Peyer's patch (tissue), 4 donors: ENCODE measurements at regions not wholly inside any gene's neighbourhood (a gene's known extent, or its start where the extent isn't known, plus 50 kb on each side); places are given as distances from the start of the nearest gene placed in this dataset.

Source experiments
- DNase-seq, 3 donors: peaks; one replicate each; pipeline ENCODE4 v3.0.0-alpha.2; 2017 to 2019
- H3K27ac ChIP-seq, 4 donors: fragments of 200-600 bp; sonication (generic); one replicate each; pipeline ENCODE4 v1.5.1; 2016 to 2019
- H3K27me3 ChIP-seq, 2 donors: fragments of 200-600 bp; sonication (generic); one replicate each; pipeline ENCODE4 v1.5.1; 2019
- H3K36me3 ChIP-seq, 3 donors: fragments of 200-600 bp; sonication (generic); one replicate each; pipeline ENCODE4 v1.5.1; 2016 to 2019
- H3K4me1 ChIP-seq, 4 donors: fragments of 200-600 bp; sonication (generic); one replicate each; pipeline ENCODE4 v1.5.1; 2016 to 2019
- H3K4me3 ChIP-seq, 4 donors: fragments of 200-600 bp; sonication (generic); 1 replicate in 3 of 4; 2 replicates in 1 of 4; pipeline ENCODE4 v1.5.1; 2016 to 2019; ENCODE audit warnings: mild to moderate bottlenecking in 1 of 4
- H3K9me3 ChIP-seq, 4 donors: fragments of 200-600 bp; sonication (generic); one replicate each; pipeline ENCODE4 v1.5.1; 2016 to 2019; ENCODE audit warnings: mild to moderate bottlenecking in 1 of 4
- POLR2A ChIP-seq, 2 donors: fragments of 450-650 bp; IDR thresholded peaks; one replicate each; pipeline ENCODE4 v1.5.1; 2017; ENCODE audit warnings: antibody characterized with exemption in 2 of 2, mild to moderate bottlenecking in 2 of 2, moderate library complexity in 2 of 2
- TF ChIP-seq, protein P1 (sequence below), 6 experiments: fragments of 450-650 bp in 4 of 6; fragments of 200-600 bp in 2 of 6; sonication (generic) in 1 of 6; IDR thresholded peaks; one replicate each; pipeline ENCODE4 v1.5.1; 2017 to 2019; ENCODE audit warnings: antibody characterized with exemption in 6 of 6, mild to moderate bottlenecking in 3 of 6, moderate library complexity in 1 of 6

GRCh38 chr3:145175626-145176025, 985.4 kb downstream of the PLOD2 start:
- DNase-seq: no peak
- Histone ChIP-seq H3K27me3 (no peaks in the 10 kb centered on the region), H3K4me3 (no peak overlapping the region), H3K36me3 (no peaks in the 10 kb centered on the region), H3K4me1 (no peaks in the 10 kb centered on the region), H3K9me3 (no peaks in the 10 kb centered on the region), H3K27ac (no peak overlapping the region)
- TF ChIP-seq, protein P1, sequence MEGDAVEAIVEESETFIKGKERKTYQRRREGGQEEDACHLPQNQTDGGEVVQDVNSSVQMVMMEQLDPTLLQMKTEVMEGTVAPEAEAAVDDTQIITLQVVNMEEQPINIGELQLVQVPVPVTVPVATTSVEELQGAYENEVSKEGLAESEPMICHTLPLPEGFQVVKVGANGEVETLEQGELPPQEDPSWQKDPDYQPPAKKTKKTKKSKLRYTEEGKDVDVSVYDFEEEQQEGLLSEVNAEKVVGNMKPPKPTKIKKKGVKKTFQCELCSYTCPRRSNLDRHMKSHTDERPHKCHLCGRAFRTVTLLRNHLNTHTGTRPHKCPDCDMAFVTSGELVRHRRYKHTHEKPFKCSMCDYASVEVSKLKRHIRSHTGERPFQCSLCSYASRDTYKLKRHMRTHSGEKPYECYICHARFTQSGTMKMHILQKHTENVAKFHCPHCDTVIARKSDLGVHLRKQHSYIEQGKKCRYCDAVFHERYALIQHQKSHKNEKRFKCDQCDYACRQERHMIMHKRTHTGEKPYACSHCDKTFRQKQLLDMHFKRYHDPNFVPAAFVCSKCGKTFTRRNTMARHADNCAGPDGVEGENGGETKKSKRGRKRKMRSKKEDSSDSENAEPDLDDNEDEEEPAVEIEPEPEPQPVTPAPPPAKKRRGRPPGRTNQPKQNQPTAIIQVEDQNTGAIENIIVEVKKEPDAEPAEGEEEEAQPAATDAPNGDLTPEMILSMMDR (IDR thresholded peaks at IDR 0.05): no peak
- no peak for TF ChIP-seq POLR2A (IDR thresholded peaks at IDR 0.05)

GRCh38 chr3:145176907-145177306, 984.1 kb downstream of the PLOD2 start:
- H3K4me3 ChIP-seq: no peak overlapping the region
- no peaks in the 10 kb centered on the region for H3K9me3 ChIP-seq
- no peaks in the 10 kb centered on the region for H3K27me3 ChIP-seq
- H3K36me3 ChIP-seq: no peaks in the 10 kb centered on the region
- TF ChIP-seq, protein P1 (IDR thresholded peaks at IDR 0.05): no peak
- no peak for TF ChIP-seq POLR2A (IDR thresholded peaks at IDR 0.05)
- H3K27ac ChIP-seq: no peak overlapping the region
- no peak for DNase-seq
- H3K4me1 ChIP-seq: no peaks in the 10 kb centered on the region

DNA sequence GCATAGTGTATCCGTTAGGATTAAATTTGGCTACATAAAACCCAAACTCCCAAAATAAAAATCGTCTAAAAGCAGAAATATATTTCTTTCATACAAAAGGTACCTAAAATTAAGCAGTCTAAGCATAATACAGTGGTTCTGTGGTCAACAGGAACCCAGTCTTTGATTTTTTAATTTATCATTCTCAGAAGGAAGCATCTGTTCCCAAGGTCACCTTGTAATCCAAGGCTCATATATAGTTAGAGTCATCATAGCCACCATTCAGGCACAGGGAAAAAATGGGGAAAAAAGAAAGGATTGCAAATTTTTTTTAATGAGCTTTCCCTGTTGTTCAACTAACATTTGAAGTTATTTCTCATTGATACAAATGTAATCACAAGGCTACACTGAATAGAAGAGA, 983.2 kb downstream of the PLOD2 start:
- Histone ChIP-seq H3K36me3 (no peaks in the 10 kb centered on the region), H3K4me1 (no peaks in the 10 kb centered on the region), H3K4me3 (no peak overlapping the region), H3K27ac (no peak overlapping the region), H3K27me3 (no peaks in the 10 kb centered on the region), H3K9me3 (no peaks in the 10 kb centered on the region)
- DNase-seq: no peak
- TF ChIP-seq, protein P1 (IDR thresholded peaks at IDR 0.05): no peak
- TF ChIP-seq POLR2A (IDR thresholded peaks at IDR 0.05): no peak

GRCh38 chr3:145182196-145182911, 978.6 kb downstream of the PLOD2 start:
- no peak overlapping the region for H3K27ac ChIP-seq
- H3K4me1 ChIP-seq: no peaks in the 10 kb centered on the region
- peak overlapping the region in 1 of 4 donors; percentile 10 for H3K4me3 ChIP-seq
- no peaks in the 10 kb centered on the region for H3K9me3 ChIP-seq
- DNase-seq: no peak
- TF ChIP-seq, protein P1 (IDR thresholded peaks at IDR 0.05): no peak
- no peak for TF ChIP-seq POLR2A (IDR thresholded peaks at IDR 0.05)
- H3K27me3 ChIP-seq: no peaks in the 10 kb centered on the region
- no peaks in the 10 kb centered on the region for H3K36me3 ChIP-seq

DNA sequence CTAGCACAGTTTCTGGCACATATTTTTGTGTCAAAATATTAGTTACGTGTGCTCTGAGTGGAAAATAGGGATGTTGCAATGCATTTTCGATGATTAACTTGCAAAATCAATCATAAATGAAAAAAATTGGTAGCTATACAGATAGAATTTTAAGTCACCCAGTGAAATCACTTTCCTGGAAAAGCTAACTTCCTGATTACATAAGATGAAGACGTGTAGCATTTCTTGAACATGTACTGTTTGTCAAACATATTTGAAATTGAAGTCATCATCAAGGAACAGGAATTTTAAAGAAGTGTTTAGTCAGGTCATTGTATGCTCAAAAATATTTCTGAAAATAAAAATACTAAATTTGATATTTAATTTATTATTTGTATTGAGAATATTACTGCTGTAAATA, 977.7 kb downstream of the PLOD2 start:
- Histone ChIP-seq H3K27me3 (no peaks in the 10 kb centered on the region), H3K27ac (no peak overlapping the region), H3K36me3 (no peaks in the 10 kb centered on the region), H3K4me1 (no peaks in the 10 kb centered on the region), H3K9me3 (no peaks in the 10 kb centered on the region), H3K4me3 (no peak overlapping the region)
- no peak for DNase-seq
- TF ChIP-seq, protein P1 (IDR thresholded peaks at IDR 0.05): no peak
- no peak for TF ChIP-seq POLR2A (IDR thresholded peaks at IDR 0.05)
